ENCODE measurements at regions not wholly inside any gene's neighbourhood (a gene's known extent, or its start where the extent isn't known, plus 50 kb on each side); places are given as distances from the start of the nearest gene placed in this dataset.
"Not testable (repeated sequence)": the region's sequence is repeated elsewhere in the genome, so short reads cannot be mapped to it uniquely, and the experiment has no call there.

GRCh38 chr3:176615826-176616225, 581.5 kb downstream of the TBL1XR1 start:
- no peak for DNase-seq

- DNase-seq = no peak
Observed at GRCh38 chr3:176611703-176612102, 585.6 kb downstream of the TBL1XR1 start.

GRCh38 chr3:176609361-176609760, 587.9 kb downstream of the TBL1XR1 start:
- DNase-seq = no peak

GRCh38 chr3:176605553-176605952, 591.7 kb downstream of the TBL1XR1 start:
- not testable (repeated sequence) for DNase-seq

GRCh38 chr3:176595307-176595706, 602.0 kb downstream of the TBL1XR1 start:
- DNase-seq = no peak

GRCh38 chr3:176590722-176591121, 606.6 kb downstream of the TBL1XR1 start:
- DNase-seq = no peak

GRCh38 chr3:176587089-176587488, 610.2 kb downstream of the TBL1XR1 start:
- no peak for DNase-seq

GRCh38 chr3:176584413-176585176, 612.7 kb downstream of the TBL1XR1 start:
- DNase-seq = no peak

- no peak for DNase-seq
Observed at GRCh38 chr3:176583956-176584355, 613.3 kb downstream of the TBL1XR1 start.

GRCh38 chr3:176581589-176581988, 615.7 kb downstream of the TBL1XR1 start:
- DNase-seq = no peak

GRCh38 chr3:176579711-176580185, 617.5 kb downstream of the TBL1XR1 start:
- DNase-seq = no peak

GRCh38 chr3:176578316-176578715, 619.0 kb downstream of the TBL1XR1 start:
- DNase-seq = no peak

GRCh38 chr3:176577447-176577846, 619.8 kb downstream of the TBL1XR1 start:
- DNase-seq = no peak

GRCh38 chr3:176574786-176575185, 622.5 kb downstream of the TBL1XR1 start:
- no peak for DNase-seq

- DNase-seq = no peak
Observed at GRCh38 chr3:176571926-176572325, 625.4 kb downstream of the TBL1XR1 start.

GRCh38 chr3:176570992-176571391, 626.3 kb downstream of the TBL1XR1 start:
- no peak for DNase-seq

GRCh38 chr3:176568189-176568588, 629.1 kb downstream of the TBL1XR1 start:
- no peak for DNase-seq

- DNase-seq = no peak
Observed at GRCh38 chr3:176566757-176567156, 630.5 kb downstream of the TBL1XR1 start.

GRCh38 chr3:176562331-176562730, 635.0 kb downstream of the TBL1XR1 start:
- no peak for DNase-seq

GRCh38 chr3:176561826-176562225, 635.5 kb downstream of the TBL1XR1 start:
- DNase-seq = no peak

GRCh38 chr3:176554791-176555654, 642.3 kb downstream of the TBL1XR1 start:
- DNase-seq = no peak

- no peak for DNase-seq
Observed at GRCh38 chr3:176554264-176554663, 643.0 kb downstream of the TBL1XR1 start.

GRCh38 chr3:176526942-176527341, 670.3 kb downstream of the TBL1XR1 start:
- DNase-seq = no peak

GRCh38 chr3:176526225-176526624, 671.1 kb downstream of the TBL1XR1 start:
- DNase-seq = no peak
